Smooth muscle cell (in vitro differentiated cells): ENCODE measurements at regions not wholly inside any gene's neighbourhood (a gene's known extent, or its start where the extent isn't known, plus 50 kb on each side); places are given as distances from the start of the nearest gene placed in this dataset.

Experiments used
- DNase-seq: peaks from one replicate; lab custom pipeline; 2025; ENCODE audit not compliant: unreplicated experiment; lab: John Stamatoyannopoulos, UW
- H2AFZ ChIP-seq: fragments of 200-600 bp; sonication (generic); 2 replicates; pipeline ENCODE4 v1.6.0; 2016; ENCODE audit warnings: antibody characterized with exemption, low read depth, mild to moderate bottlenecking
- H3F3A ChIP-seq: fragments of 200-600 bp; sonication (generic); 2 replicates; pipeline ENCODE4 v1.6.0; 2017; ENCODE audit warnings: antibody characterized with exemption, low read depth
- H3K27ac ChIP-seq: fragments of 200-600 bp; sonication (generic); 2 replicates; pipeline ENCODE4 v1.5.1; 2016; ENCODE audit warnings: low read depth, mild to moderate bottlenecking
- H3K27me3 ChIP-seq: fragments of 200-600 bp; sonication (generic); 2 replicates; pipeline ENCODE4 v1.6.1; 2016; ENCODE audit warnings: low read depth, mild to moderate bottlenecking
- H3K36me3 ChIP-seq: fragments of 200-600 bp; sonication (generic); 2 replicates; pipeline ENCODE4 v1.5.1; 2016; ENCODE audit warnings: low read depth
- H3K4me1 ChIP-seq: fragments of 200-600 bp; sonication (generic); 2 replicates; pipeline ENCODE4 v1.5.1; 2016; ENCODE audit warnings: low read depth
- H3K4me2 ChIP-seq: fragments of 200-600 bp; sonication (generic); 2 replicates; pipeline ENCODE4 v1.6.0; 2016; ENCODE audit warnings: mild to moderate bottlenecking
- H3K4me3 ChIP-seq: fragments of 200-600 bp; sonication (generic); 2 replicates; pipeline ENCODE4 v1.5.1; 2016; ENCODE audit warnings: mild to moderate bottlenecking
- H3K79me2 ChIP-seq: fragments of 200-600 bp; sonication (generic); 2 replicates; pipeline ENCODE4 v1.6.0; 2016; ENCODE audit warnings: low read depth, mild to moderate bottlenecking
- H3K9ac ChIP-seq: fragments of 200-600 bp; sonication (generic); 2 replicates; pipeline ENCODE4 v1.6.0; 2016; ENCODE audit warnings: low read depth
- H3K9me3 ChIP-seq: fragments of 200-600 bp; sonication (generic); replicated peaks from 2 replicates; pipeline ENCODE4 v1.5.1; 2016; ENCODE audit warnings: low read depth
- H4K20me1 ChIP-seq: fragments of 200-600 bp; sonication (generic); 2 replicates; pipeline ENCODE4 v1.6.0; 2016; ENCODE audit warnings: low read depth
- CTCF ChIP-seq: fragments of 200-600 bp; sonication (generic); IDR thresholded peaks from 2 replicates; pipeline ENCODE4 v1.5.1; 2017; ENCODE audit warnings: borderline replicate concordance, mild to moderate bottlenecking, antibody characterized with exemption; ENCODE audit not compliant: insufficient read depth, poor library complexity, severe bottlenecking
- WGBS: methylation state at CpG from one replicate; pipeline ENCODE4 v1.1.7; 2016; ENCODE audit warnings: low lambda C conversion rate; 5-methylcytosine and 5-hydroxymethylcytosine counted together

DNA sequence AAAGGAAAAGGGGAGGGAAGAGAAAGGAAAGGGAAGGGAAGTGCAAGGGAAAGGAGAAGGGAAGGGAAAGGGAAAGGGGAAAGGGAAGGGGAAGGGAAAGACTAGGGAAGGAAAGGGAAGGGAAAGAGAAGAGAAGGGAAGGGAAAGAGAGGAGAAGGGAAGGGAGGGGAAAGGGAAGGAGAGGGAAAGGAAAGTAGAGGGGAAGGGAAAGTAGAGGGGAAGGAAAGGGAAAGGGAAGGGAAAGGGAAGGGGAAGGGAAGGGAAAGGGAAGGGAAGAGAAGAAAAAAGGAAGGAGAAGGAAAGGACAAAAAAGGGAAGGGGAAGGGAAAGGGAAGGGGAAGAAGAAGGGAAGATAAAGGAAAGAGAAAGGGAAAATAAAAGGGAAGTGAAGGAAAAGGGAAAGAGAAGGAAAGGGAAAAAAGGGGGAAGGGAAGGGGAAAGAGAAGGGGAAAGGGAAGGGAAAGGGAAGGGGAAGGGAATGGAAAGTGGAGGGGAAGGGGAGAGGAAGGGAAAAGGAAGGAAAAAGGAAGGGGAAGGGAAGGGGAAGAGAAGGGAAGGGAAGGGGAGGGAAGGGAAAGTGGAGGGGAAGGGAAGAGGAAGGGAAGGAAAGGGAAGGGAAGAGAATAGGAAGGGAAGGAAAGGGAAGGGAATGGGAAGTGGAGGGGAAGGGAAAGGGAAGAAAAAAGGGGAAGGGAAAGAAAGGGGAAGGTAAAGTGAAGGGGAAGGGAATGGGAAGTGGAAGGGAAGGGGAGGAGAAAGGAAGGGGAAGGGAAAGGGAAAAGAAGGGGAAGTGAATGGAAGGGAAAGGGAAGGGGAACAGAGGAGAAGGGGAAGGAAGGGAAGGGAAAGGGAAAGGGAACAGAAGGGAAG is 138.2 kb downstream of the SPATA19 start:
- Histone ChIP-seq H3K79me2 (no peaks in the 10 kb centered on the region), H3K9me3 (no peaks in the 10 kb centered on the region), H3F3A (no peaks in the 10 kb centered on the region), H2AFZ (no peak overlapping the region), H3K4me1 (peaks cover 5% of the 10 kb centered on the region), H3K9ac (no peak overlapping the region), H3K4me3 (no peak overlapping the region), H4K20me1 (no peaks in the 10 kb centered on the region), H3K36me3 (no peaks in the 10 kb centered on the region), H3K4me2 (no peak overlapping the region), H3K27ac (no peak overlapping the region), H3K27me3 (peaks cover 13% of the 10 kb centered on the region)
- TF ChIP-seq CTCF = no peak
- no peak for DNase-seq

DNA sequence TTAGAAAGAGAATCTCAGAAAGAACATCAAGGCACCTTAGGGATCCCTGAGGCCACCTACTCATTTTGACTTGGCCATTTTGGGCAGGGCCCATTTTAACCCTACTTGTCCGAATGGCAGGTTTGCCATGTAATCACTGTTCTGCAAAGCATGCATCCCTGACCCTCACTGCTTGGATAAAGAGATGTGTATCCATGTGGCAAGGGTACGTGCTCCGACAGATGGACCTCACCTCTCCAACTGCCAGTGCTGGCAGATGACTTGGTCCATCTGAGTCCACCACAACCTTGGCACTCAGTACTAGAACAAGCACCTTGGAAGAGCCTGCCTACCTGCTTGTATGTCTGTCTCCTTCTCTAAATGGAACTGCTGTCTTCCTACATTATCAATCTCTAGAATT is 139.4 kb downstream of the SPATA19 start:
- H2AFZ ChIP-seq = no peak overlapping the region
- peaks cover 13% of the 10 kb centered on the region for H3K27me3 ChIP-seq
- H3K79me2 ChIP-seq = no peaks in the 10 kb centered on the region
- H3K36me3 ChIP-seq = no peaks in the 10 kb centered on the region
- H3K4me2 ChIP-seq = no peak overlapping the region
- no peak overlapping the region for H3K4me3 ChIP-seq
- WGBS = 91% methylated on average over 3 of the region's 3 CpGs
- H3F3A ChIP-seq = no peaks in the 10 kb centered on the region
- DNase-seq = no peak
- H3K27ac ChIP-seq = no peak overlapping the region
- no peak for TF ChIP-seq CTCF
- no peaks in the 10 kb centered on the region for H4K20me1 ChIP-seq
- no peaks in the 10 kb centered on the region for H3K9me3 ChIP-seq
- no peak overlapping the region for H3K9ac ChIP-seq
- no peaks in the 10 kb centered on the region for H3K4me1 ChIP-seq

DNA sequence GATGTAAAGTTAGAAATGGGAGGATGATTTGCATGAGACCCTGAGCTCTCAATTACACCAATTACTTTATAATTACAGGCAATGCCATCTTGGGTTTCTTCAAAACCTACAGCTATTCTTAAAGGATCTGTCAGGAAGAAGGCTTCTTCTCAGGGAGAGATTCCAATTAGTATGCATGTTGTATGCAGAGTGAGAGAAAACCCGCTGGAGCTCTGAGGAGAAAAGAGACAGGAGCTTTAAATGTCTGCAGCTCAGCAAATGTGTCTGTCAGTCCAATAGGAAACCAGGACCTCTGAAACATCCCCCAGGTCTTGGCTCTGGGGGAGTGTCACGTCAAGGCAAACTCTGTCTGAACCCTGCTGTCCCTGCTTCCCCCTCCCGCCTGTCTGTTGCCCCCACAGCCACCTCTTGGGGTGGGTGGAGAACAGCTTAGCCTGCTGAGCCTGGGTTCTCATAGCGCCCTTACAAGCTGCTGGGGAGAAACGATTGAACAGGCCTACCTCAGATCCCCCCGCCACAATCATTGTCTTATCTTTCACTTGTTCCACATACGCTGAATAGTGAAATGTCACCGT is 140.2 kb downstream of the SPATA19 start:
- Histone ChIP-seq H3K9me3 (no peaks in the 10 kb centered on the region), H3K79me2 (no peaks in the 10 kb centered on the region), H3K9ac (no peak overlapping the region), H3F3A (no peaks in the 10 kb centered on the region), H3K27ac (no peak overlapping the region), H2AFZ (no peak overlapping the region), H4K20me1 (no peaks in the 10 kb centered on the region), H3K4me3 (no peak overlapping the region), H3K4me2 (no peak overlapping the region), H3K36me3 (no peaks in the 10 kb centered on the region), H3K4me1 (no peaks in the 10 kb centered on the region), H3K27me3 (peaks cover 13% of the 10 kb centered on the region)
- no peak for DNase-seq
- 76% methylated on average over 8 of the region's 8 CpGs for WGBS
- TF ChIP-seq CTCF = no peak

- Histone ChIP-seq H2AFZ (no peak overlapping the region), H3K4me1 (no peaks in the 10 kb centered on the region), H4K20me1 (no peaks in the 10 kb centered on the region), H3F3A (no peaks in the 10 kb centered on the region), H3K4me2 (no peak overlapping the region), H3K9ac (no peak overlapping the region), H3K36me3 (no peaks in the 10 kb centered on the region), H3K4me3 (no peak overlapping the region), H3K79me2 (no peaks in the 10 kb centered on the region), H3K9me3 (no peaks in the 10 kb centered on the region), H3K27ac (no peak overlapping the region), H3K27me3 (peaks cover 5% of the 10 kb centered on the region)
- 95% methylated on average over 5 of the region's 5 CpGs for whole genome bisulfite sequencing
- TF ChIP-seq CTCF = no peak
- DNase-seq = no peak
Observed at GRCh38 chr11:133699071-133699470, 146.2 kb downstream of the SPATA19 start.
